Neutrophil (primary cell): ENCODE measurements at regions not wholly inside any gene's neighbourhood (a gene's known extent, or its start where the extent isn't known, plus 50 kb on each side); places are given as distances from the start of the nearest gene placed in this dataset.

Experiments
- H3K27ac ChIP-seq: fragments of 200-600 bp; sonication (generic); 2 replicates; pipeline ENCODE4 v1.5.1; 2016; ENCODE audit warnings: mild to moderate bottlenecking, moderate library complexity
- H3K27me3 ChIP-seq: fragments of 200-600 bp; sonication (generic); 2 replicates; pipeline ENCODE4 v1.6.0; 2016; ENCODE audit warnings: mild to moderate bottlenecking
- H3K36me3 ChIP-seq: fragments of 200-600 bp; sonication (generic); 2 replicates; pipeline ENCODE4 v1.5.1; 2017
- H3K4me1 ChIP-seq, 2 experiments: fragments of 200-600 bp in 1 of 2; sonication (generic) in 1 of 2; 1 replicate in 1 of 2; 2 replicates in 1 of 2; pipeline versions ENCODE4 v1.5.1 to v1.6.1; 2013 to 2016; ENCODE audit warnings: low read depth in 1 of 2, low read length in 1 of 2, mild to moderate bottlenecking in 1 of 2, moderate library complexity in 1 of 2; ENCODE audit not compliant: control insufficient read depth in 1 of 2, insufficient read depth in 1 of 2
- H3K4me3 ChIP-seq, 2 experiments: fragments of 200-600 bp in 1 of 2; sonication (generic) in 1 of 2; 1 replicate in 1 of 2; 2 replicates in 1 of 2; pipeline ENCODE4 v1.5.1; 2013 to 2016; ENCODE audit warnings: low read depth in 1 of 2, low read length in 1 of 2, mild to moderate bottlenecking in 1 of 2, moderate library complexity in 1 of 2
- H3K9me3 ChIP-seq: fragments of 200-600 bp; sonication (generic); 2 replicates; pipeline ENCODE4 v1.5.1; 2016
- CTCF ChIP-seq: fragments of 200-600 bp; sonication (generic); IDR thresholded peaks from 2 replicates; pipeline ENCODE4 v1.5.1; 2016; ENCODE audit warnings: antibody characterized with exemption

- no peak for TF ChIP-seq CTCF
- no peaks in the 10 kb centered on the region for H3K27me3 ChIP-seq
- peaks cover 0 to 7% of the 10 kb centered on the region in 2 experiments for H3K4me1 ChIP-seq
- H3K36me3 ChIP-seq = peaks cover 17% of the 10 kb centered on the region
- H3K27ac ChIP-seq = no peak overlapping the region
- H3K9me3 ChIP-seq = no peaks in the 10 kb centered on the region
- H3K4me3 ChIP-seq = no peak overlapping the region
Observed at GRCh38 chr12:124438437-124439056, 128.9 kb downstream of the NCOR2 start.

DNA sequence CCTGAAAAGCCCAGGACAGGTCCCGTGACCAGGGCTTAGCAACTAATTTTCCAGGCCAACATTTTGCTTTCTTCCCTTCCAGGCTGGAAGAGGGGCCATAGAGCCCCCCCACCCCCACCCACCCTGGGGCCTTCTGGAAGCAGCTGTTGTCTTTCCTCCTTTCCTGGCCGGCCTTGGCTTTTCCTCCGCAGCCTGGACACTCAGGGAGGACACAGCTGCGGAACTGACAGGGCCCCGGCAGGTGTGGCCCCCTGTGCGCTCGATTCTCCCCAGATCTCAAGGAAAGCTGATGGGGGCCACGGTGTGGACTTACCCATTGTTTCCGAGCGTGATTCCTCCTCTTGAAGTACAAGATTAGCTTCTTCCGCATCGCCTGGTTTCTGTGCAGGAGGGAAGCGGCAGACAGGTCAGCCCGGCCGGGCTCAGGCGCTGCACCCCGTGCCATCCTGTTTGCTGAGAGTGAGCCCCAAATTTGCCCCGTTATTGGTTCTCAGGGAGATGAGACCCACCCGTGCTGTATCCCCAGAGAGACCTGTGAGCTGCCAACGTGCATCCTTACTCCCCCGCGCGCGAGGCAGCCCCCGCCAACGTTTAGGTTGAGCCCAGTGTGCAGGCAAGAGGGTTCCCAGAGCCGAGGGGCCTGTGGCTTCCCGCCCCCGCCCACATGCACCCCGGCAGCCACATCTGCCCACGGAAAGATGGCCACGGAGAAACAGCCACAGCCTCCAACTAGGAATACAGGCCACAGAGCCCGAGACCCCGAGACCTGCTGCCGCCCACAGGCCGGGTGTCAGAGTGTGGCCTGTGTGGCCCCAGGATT is 129.6 kb downstream of the NCOR2 start:
- peaks cover 17% of the 10 kb centered on the region for H3K36me3 ChIP-seq
- H3K4me1 ChIP-seq = peaks cover 7 to 14% of the 10 kb centered on the region in 2 experiments
- H3K27ac ChIP-seq = no peak overlapping the region

GRCh38 chr12:124437121-124437520 is 130.3 kb downstream of the NCOR2 start:
- Histone ChIP-seq H3K4me1 (peaks cover 12 to 14% of the 10 kb centered on the region in 2 experiments), H3K9me3 (no peaks in the 10 kb centered on the region), H3K36me3 (peaks cover 17% of the 10 kb centered on the region), H3K27me3 (no peaks in the 10 kb centered on the region), H3K4me3 (no peak overlapping the region), H3K27ac (no peak overlapping the region)
- TF ChIP-seq CTCF = no peak

More for the DNA sequence above, 129.6 kb downstream of the NCOR2 start:
- H3K27me3 ChIP-seq = no peaks in the 10 kb centered on the region
- TF ChIP-seq CTCF = no peak
- no peak overlapping the region for H3K4me3 ChIP-seq
- no peaks in the 10 kb centered on the region for H3K9me3 ChIP-seq

GRCh38 chr12:124436366-124436765 is 131.0 kb downstream of the NCOR2 start:
- no peaks in the 10 kb centered on the region for H3K9me3 ChIP-seq
- TF ChIP-seq CTCF = no peak
- no peak overlapping the region for H3K27ac ChIP-seq
- H3K4me1 ChIP-seq = peaks cover 20 to 22% of the 10 kb centered on the region in 2 experiments
- no peaks in the 10 kb centered on the region for H3K27me3 ChIP-seq
- H3K36me3 ChIP-seq = peaks cover 17% of the 10 kb centered on the region
- no peak overlapping the region for H3K4me3 ChIP-seq

DNA sequence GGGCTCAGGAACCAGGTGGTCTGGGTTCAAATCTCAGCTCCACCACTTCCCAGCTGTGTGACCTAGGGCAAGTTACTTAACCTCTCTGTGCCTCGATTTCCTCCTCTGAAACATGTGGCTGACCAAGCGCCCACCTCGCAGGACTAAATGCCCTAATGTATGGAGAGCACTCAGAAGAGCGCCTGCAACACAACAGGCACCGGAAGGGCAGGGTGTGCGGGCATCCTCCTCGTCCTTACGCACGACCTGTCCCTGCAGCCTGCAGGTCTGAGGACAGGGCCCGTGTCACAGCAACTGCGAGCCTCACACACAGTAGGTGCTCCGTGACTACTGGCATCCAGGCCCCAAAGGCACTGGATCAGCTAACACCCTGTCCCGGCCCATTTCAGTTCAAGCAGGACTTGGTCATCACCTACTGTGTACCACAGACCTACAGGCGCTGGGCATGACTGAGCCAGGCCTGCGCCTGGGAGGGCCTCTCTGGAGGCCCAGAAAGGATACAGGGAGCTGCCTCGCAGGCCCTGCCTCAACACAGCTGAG is 131.5 kb downstream of the NCOR2 start:
- H3K4me3 ChIP-seq = no peak overlapping the region
- no peak for TF ChIP-seq CTCF
- H3K27ac ChIP-seq = no peak overlapping the region
- H3K9me3 ChIP-seq = no peaks in the 10 kb centered on the region
- H3K36me3 ChIP-seq = peaks cover 17% of the 10 kb centered on the region
- no peaks in the 10 kb centered on the region for H3K27me3 ChIP-seq
- peaks cover 21 to 22% of the 10 kb centered on the region in 2 experiments for H3K4me1 ChIP-seq
